Stimulated activated CD8-positive, alpha-beta memory T cell treated with anti-CD3 and anti-CD28 coated beads, Interleukin-4, amount 100 ng/mL, for 1 hour (primary cell): ENCODE measurements at regions not wholly inside any gene's neighbourhood (a gene's known extent, or its start where the extent isn't known, plus 50 kb on each side); places are given as distances from the start of the nearest gene placed in this dataset.
"Not testable (repeated sequence)": the region's sequence is repeated elsewhere in the genome, so short reads cannot be mapped to it uniquely, and the experiment has no call there.

Experiments
- DNase-seq, 2 donors: peaks; one replicate each; pipeline ENCODE4 v3.0.0-alpha.2; 2020; ENCODE audit warnings: low read depth in 2 of 2, low spot score in 1 of 2

DNA sequence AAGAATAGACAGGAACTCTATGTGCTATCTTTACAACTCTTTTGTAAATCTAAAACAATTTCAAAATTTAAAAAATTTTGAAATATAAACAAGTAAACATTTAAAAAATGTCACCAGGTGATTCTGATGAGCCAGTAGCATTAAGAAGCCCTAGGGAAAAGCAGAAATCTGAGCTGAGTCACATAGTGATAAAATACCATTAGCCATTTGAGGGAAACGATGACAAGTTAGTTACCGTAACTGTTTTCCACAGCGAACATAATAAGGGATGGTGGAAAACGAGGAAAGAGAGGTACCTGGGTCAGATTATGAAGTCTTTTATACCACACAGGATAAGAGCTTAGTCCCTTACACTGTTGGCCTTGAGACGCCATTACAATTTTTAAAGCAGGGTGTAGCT is 55.5 kb downstream of the PRR15 start:
- DNase-seq, result no peak

DNA sequence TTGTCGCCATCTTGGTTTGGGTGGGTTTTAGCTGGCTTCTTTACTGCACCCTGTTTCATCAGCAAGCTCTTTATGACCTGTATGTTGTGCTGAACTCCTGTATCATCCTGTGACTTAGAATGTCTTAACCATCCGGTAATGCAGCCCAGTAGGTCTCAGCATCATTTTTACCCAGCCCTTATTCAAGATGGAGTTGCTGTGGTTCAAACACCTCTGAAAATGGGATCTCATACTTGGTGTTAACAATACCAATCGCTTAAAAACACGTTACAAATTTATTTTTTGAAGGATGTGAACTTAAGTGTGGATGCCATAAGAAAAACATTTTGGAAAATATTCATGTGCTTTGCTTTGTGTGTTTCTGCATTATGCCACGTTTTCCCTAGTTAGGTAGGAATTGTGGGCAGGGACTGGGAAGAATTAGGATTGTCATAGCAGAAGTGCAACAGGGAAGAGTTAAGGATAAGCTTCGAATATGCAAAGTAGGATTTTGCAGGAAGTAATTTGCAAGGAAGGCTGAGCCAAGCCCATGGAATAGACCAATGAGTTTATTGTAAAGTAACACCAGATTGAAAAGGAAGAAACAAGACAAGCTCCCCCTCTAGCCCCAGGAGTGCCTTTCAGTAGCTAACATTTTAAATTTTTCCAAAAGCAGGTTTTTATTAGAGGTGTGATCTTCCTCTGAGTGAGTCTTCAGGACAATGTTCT is 56.4 kb downstream of the PRR15 start:
- DNase-seq, result no peak

- no peak for DNase-seq
Measured at GRCh38 chr7:29620556-29620930, 56.9 kb downstream of the PRR15 start.

DNA sequence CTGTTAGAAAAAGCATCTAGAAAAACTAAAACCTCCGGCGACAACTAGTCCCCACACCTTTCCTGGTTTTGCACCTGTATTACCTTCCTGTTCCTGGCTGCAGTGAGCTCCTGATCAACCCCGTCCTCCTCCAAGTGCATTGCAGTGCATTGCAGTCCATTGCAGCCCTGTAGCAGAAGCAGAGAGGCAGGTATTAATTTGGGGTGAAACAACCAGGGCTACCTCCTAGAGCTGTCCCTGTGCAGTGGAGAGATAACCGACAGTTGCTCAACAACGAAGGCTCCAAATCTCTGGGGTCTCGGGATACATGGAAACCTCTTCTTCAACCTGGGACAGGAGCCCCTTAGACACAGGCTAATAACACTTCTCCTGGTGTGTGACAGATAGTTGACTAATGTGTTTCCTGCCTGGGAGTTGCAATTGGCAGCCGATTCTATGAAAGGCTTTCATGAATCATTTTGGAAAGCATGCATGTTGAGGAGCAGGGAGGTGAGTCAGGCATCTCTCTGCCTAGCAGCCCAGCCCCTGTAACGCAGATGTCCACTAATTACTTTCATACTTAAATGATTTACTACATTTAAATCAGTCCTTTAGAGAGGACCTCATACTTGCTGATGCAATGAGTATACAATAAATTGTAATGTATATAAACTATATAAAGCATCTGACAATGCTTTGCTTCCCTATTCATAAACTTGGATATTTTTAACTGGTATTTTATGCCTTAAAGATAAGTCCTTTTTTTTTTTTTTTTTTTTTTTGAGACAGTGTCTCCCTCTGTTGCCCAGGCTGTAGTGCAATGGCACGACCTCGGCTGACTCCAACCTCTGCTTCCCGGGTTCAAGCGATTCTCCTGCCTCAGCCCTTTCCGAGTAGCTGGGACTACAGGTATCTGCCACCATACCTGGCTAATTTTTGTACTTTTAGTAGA is 59.0 kb downstream of the PRR15 start:
- DNase-seq, result no peak

DNA sequence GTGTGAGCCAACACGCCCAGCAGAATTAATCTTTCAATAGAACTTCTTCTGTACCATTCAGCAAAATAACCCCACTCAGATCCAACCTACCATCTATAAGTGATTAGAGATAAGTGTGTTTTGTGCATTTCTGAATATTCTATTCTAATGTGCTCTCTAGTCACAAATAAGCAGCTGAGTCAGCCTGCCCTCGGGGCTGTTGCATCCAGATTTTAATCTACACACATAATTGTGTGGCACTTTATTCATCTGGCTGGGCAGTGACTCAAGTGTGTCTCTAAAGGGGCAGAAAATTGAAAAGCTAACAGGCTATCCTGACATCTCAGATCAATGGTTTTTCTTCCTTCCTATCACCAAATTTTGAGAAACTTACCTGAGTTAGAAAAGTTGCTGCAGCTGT is 60.3 kb downstream of the PRR15 start:
- no peak for DNase-seq

- no peak for DNase-seq
Measured at GRCh38 chr7:29626730-29627129, 63.1 kb downstream of the PRR15 start.

DNA sequence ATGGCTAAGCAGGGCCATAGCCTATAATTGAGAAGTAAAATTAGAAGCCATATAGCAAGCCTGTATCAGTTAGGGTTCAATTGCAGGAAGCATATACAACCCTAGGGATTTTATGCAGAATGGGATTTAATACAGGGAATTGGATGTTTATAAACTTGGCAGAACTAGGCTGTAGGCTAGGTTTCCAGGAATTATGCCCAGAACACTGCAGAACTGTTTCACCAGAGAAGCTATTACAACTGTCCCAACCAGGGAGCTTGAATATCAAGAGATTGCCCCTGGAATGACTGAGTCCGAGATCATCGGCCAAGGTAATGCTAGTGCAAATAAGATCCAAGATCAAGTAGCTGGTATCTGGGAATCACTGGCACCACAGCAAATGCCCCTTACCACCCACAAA is 64.0 kb downstream of the PRR15 start:
- DNase-seq, result no peak

DNA sequence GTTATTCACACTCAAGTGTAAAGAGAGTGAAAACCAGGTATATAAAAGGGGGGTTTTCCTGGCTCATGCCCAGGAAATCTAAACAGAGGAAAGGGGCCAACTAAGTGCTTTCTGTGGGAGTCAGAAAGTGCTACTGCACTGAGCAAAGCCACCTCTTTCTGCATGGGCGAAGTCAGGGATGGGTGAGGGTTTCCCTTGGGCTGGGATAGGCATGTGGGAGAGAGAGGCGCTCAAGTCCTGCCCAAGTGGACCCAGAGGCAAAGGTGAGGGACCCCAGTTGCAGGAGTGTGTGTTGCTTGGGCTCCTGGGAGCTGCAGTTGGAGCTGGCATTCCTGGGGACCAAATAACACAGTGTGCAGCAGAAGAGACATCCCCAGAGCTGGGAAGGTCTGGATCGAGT is 65.9 kb downstream of the PRR15 start:
- DNase-seq, result no peak

DNA sequence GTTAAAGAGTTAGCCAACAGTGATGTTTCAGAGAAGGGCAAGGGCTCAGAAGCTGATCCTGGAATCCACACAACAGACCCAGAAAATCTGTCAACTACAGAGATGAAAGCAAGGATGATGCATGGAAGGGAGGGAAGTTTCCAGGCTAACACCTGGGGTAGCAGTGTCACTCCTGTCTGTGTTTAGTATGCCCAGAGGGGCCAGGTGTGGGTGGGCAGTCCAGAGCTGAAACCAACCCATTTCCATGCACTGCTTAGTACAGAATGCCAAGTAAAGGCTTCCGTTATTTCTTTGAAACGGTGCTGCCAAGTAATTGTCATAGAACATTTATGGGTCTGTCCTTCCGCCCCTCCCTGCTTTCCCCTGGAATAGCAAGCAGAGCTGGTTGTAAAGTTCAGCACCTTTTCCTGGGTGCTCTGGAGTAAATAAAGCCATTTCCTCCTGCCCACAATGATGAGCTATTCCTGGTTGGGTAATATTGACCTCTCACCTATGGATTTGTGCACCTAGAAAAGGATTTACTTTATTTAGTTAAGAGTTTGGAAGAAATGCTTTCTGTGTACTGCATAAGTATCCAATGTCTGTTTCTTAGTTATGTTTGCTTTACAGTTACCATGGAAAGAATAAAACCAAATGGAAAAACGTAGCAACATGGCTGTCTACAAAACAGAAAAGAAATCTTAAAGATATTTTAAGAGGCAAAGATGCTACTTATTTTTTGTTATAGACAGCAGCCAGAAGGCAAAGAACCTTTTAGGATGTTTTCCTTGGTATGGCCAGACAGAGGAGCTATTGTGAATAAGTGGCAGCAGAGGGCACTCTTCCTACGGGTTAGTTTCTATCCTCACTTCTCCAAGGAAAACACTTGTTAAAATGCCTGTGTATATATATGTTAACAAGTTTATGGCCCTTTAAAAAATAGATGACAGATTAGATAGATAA is 71.7 kb downstream of the PRR15 start:
- not testable (repeated sequence) for DNase-seq

DNA sequence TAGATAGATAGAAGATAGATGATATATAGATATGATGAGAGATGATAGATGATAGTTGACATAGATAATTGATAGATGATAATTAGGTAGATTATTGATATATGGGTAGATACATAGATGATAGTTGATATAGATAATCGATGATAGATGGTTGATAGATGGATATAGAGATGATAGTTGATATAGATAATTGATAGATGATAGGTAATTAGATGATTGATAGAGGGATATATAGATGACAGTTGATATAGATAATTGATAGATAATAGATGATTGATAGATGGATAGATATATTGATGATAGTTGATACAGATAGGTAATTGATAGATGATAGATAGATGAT is 72.3 kb downstream of the PRR15 start:
- no peak for DNase-seq

DNA sequence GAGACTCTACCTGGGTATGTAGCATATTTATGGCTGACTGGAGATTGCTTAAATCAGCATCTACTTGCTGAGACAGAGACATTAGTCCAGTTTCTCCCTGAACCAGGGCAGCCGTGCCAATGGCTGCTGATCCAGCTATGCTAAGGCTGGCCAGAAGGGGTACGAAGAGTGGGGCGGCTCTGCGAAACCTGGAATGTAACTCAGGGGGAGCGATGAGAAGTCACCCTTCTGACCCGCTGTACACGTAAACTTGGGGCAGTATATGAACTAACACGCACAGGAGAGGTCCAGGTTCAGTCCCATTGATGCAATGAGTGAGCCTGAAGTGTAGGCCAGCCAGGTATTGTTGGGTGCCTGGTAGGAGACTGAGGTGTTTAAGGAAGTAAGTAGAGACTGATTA is 73.7 kb downstream of the PRR15 start:
- DNase-seq, result no peak

DNA sequence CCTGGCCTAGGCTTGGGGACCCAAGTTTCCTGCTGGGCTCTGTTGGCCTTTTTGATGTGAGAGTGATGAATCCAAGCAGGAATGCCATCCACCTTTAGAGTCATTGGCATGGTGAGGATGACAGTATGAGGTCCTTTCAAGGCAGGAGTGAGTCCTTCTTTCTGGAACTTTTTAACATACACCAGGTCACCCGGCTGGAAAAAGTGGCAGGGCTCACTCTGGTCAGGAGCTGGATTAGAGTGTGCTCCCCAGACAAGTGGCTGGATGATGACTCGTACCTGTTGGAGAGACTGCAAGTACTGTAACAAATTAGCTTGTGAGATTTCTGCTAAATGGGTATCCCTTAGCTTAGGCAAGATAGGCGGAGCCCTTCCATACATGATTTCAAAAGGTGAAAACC is 75.2 kb downstream of the PRR15 start:
- DNase-seq, result not testable (repeated sequence)

DNA sequence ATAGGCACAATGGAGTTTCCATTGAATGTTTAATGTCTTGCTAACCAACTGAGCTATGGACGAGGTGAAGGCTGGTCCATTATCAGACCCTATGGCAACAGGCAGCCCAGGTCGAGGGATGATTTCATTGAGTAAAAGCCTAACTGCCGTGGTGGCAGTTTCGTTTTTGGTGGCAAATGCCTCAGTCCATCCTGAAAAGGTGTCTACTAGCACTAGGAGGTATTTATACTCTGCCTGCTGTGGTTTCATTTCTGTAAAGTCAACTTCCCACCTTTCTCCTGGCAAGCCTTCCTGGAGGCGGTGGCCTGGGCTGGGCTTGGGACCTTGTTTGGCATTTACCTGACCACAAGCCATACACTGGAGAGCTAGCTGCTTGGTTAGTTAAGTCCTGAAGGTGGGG is 75.8 kb downstream of the PRR15 start:
- DNase-seq, result no peak

DNA sequence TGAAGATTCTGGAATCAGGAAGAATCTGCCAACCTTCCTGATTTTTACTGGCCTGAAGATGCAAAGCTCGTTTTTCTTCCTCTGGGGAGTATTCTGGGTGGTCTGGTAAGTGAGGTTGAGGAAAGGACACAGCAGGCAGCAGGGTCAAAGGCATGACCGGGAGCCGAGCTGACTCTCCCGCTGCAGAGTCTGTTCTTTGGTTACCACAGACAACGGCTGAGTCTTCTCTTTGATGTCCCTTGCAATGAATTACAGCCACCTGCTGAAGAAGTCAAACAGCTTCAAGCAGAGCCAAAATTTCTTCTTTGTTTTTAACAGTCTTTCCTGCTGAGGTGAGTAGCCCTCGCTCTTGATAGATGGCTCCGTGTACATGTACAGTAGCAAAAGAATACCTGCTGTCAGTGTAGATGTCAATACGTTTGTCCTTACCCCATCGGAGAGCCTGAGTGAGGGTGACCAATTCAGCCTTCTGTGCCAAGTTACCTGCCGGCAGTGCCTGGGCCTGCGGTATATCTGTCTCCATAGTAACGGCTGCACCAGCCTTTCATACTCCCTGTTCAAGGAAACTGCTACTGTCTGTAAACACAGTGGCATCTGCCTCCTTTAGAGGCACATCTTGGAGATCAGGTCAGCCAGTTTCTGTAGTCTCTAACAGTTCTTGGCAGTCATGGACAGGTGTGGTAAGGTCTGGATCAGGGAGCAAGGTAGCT is 76.4 kb downstream of the PRR15 start:
- DNase-seq, result no peak

GRCh38 chr7:29641651-29642050 is 78.0 kb downstream of the PRR15 start:
- no peak for DNase-seq

GRCh38 chr7:29642494-29643155 is 79.0 kb downstream of the PRR15 start:
- DNase-seq, result no peak

- not testable (repeated sequence) for DNase-seq
Measured at GRCh38 chr7:29646116-29646515, 82.5 kb downstream of the PRR15 start.

DNA sequence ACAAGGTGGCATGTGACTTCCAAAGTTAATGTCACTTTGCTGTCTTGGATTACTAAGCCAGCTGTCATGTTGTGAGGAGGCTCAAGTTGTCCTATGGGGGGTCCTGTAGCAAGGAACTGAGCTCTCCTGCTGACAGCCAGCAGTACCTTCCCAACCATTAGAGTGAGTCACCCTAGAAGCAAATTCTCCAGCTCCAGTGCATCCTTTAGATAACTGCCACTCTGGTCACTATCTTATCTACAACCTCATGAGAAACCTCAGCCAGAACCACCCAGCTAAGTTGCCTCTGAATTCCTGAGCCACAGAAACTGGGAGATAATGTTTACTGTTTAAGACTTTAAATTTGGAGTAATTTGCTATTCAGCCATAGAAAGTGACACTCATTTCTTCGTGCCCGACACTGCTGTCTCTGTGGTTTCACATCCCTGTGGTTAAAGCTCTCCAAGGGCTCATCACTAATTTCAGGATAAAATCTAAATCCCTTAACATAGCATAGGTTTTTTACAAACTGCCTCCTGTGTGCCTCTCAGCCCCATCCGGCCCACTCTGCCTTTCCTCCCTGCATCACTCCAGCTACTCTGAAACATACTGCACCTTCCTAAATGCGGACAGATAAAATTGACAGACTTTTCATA is 83.5 kb downstream of the PRR15 start:
- no peak for DNase-seq

- DNase-seq, result not testable (repeated sequence)
Measured at GRCh38 chr7:29647691-29648210, 84.1 kb downstream of the PRR15 start.
